GM23338 (cell line): ENCODE measurements at regions not wholly inside any gene's neighbourhood (a gene's known extent, or its start where the extent isn't known, plus 50 kb on each side); places are given as distances from the start of the nearest gene placed in this dataset.

ENCODE experiments used
- ATAC-seq: fragments of 200-7000 bp; cut with Tn5 transposase; 3 replicates; pipeline ENCODE4 v1.9.1; 2020
- DNase-seq: peaks from one replicate; pipeline ENCODE4 v3.0.0-alpha.2; 2015; ENCODE audit warnings: low spot score
- H2AFZ ChIP-seq: fragments of 200-600 bp; sonication (generic); 2 replicates; pipeline ENCODE4 v1.8.0; 2016; ENCODE audit warnings: antibody characterized with exemption, mild to moderate bottlenecking, moderate library complexity
- H3F3A ChIP-seq: fragments of 200-600 bp; sonication (generic); replicated peaks from 2 replicates; pipeline ENCODE4 v1.8.0; 2017; ENCODE audit warnings: antibody characterized with exemption, mixed run types, low read depth
- H3K27ac ChIP-seq: fragments of 200-600 bp; sonication (generic); 2 replicates; pipeline ENCODE4 v1.6.1; 2016; ENCODE audit warnings: low read depth
- H3K27me3 ChIP-seq: fragments of 200-600 bp; sonication (generic); 2 replicates; pipeline ENCODE4 v1.8.0; 2016; ENCODE audit warnings: mild to moderate bottlenecking, mixed run types, moderate library complexity; ENCODE audit not compliant: insufficient read depth
- H3K36me3 ChIP-seq: fragments of 200-600 bp; sonication (generic); 2 replicates; pipeline ENCODE4 v1.8.0; 2016; ENCODE audit warnings: mild to moderate bottlenecking; ENCODE audit not compliant: insufficient read depth
- H3K4me1 ChIP-seq: fragments of 200-600 bp; sonication (generic); 2 replicates; pipeline ENCODE4 v1.8.0; 2016; ENCODE audit warnings: mild to moderate bottlenecking, moderate library complexity; ENCODE audit not compliant: insufficient read depth
- H3K4me2 ChIP-seq: fragments of 200-600 bp; sonication (generic); 2 replicates; pipeline ENCODE4 v1.7.1; 2017; ENCODE audit warnings: mixed run types
- H3K4me3 ChIP-seq: fragments of 200-600 bp; sonication (generic); 2 replicates; pipeline ENCODE4 v1.6.1; 2016; ENCODE audit warnings: mixed run types
- H3K79me2 ChIP-seq: fragments of 200-600 bp; sonication (generic); replicated peaks from 2 replicates; pipeline ENCODE4 v1.8.0; 2017; ENCODE audit warnings: mild to moderate bottlenecking; ENCODE audit not compliant: insufficient read depth
- H3K9me2 ChIP-seq: fragments of 200-600 bp; sonication (generic); 2 replicates; pipeline ENCODE4 v1.8.0; 2017; ENCODE audit not compliant: insufficient read depth
- H4K20me1 ChIP-seq: fragments of 200-600 bp; sonication (generic); replicated peaks from 2 replicates; pipeline ENCODE4 v1.8.0; 2017; ENCODE audit warnings: mild to moderate bottlenecking; ENCODE audit not compliant: insufficient read depth
- H3K27ac Mint-ChIP-seq: 2 replicates; pipeline ENCODE4 v1.8.0; 2020; ENCODE audit warnings: inconsistent platforms, mild to moderate bottlenecking, moderate library complexity, mixed read lengths
- H3K27me3 Mint-ChIP-seq: 3 replicates; pipeline ENCODE4 v1.8.0; 2022; ENCODE audit warnings: low read depth, mild to moderate bottlenecking, moderate library complexity, mixed read lengths, inconsistent platforms; ENCODE audit not compliant: insufficient read depth, poor library complexity
- H3K36me3 Mint-ChIP-seq: 3 replicates; pipeline ENCODE4 v1.8.0; 2021; ENCODE audit warnings: low read depth, mild to moderate bottlenecking, inconsistent platforms, moderate library complexity, mixed read lengths
- H3K4me1 Mint-ChIP-seq: 3 replicates; pipeline ENCODE4 v1.8.0; 2020; ENCODE audit warnings: mild to moderate bottlenecking, inconsistent platforms, mixed read lengths
- H3K4me3 Mint-ChIP-seq: 3 replicates; pipeline ENCODE4 v1.8.0; 2021; ENCODE audit warnings: moderate library complexity, mild to moderate bottlenecking, inconsistent platforms, mixed read lengths
- H3K9me3 Mint-ChIP-seq: 3 replicates; pipeline ENCODE4 v1.8.0; 2020; ENCODE audit warnings: moderate library complexity, mild to moderate bottlenecking, inconsistent platforms, mixed read lengths
- ETS1 ChIP-seq: IDR thresholded peaks from 2 replicates; pipeline ENCODE4 v1.6.1; 2016; ENCODE audit warnings: antibody characterized with exemption
- EZH2 ChIP-seq: fragments of 200-600 bp; sonication (generic); IDR thresholded peaks from one replicate; pipeline ENCODE4 v1.8.0; 2017; ENCODE audit warnings: antibody characterized with exemption, mild to moderate bottlenecking, low read depth; ENCODE audit not compliant: unreplicated experiment
- JUNB ChIP-seq: IDR thresholded peaks from one replicate; pipeline ENCODE4 v1.6.1; 2016; ENCODE audit warnings: antibody characterized with exemption; ENCODE audit not compliant: unreplicated experiment
- NANOG ChIP-seq: IDR thresholded peaks from 2 replicates; pipeline ENCODE4 v1.6.1; 2016; ENCODE audit warnings: antibody characterized with exemption, borderline replicate concordance
- POLR2AphosphoS5 ChIP-seq: IDR thresholded peaks from 2 replicates; pipeline ENCODE4 v1.6.1; 2016; ENCODE audit warnings: antibody characterized with exemption, low read depth
- REST ChIP-seq: IDR thresholded peaks from one replicate; pipeline ENCODE4 v1.6.1; 2018; ENCODE audit warnings: antibody characterized with exemption; ENCODE audit not compliant: unreplicated experiment
- STAT1 ChIP-seq: IDR thresholded peaks from one replicate; pipeline ENCODE4 v1.6.1; 2016; ENCODE audit warnings: antibody characterized with exemption; ENCODE audit not compliant: unreplicated experiment
- ZNF114 ChIP-seq: fragments of 250-450 bp; sonication (Bioruptor Pico); IDR thresholded peaks from 2 replicates; pipeline ENCODE4 v1.5.0; 2020; ENCODE audit warnings: mild to moderate bottlenecking, moderate library complexity
- ZNF331 ChIP-seq: fragments of 250-450 bp; sonication (Bioruptor Pico); IDR thresholded peaks from 2 replicates; pipeline ENCODE4 v1.5.0; 2020; ENCODE audit warnings: low read depth, mild to moderate bottlenecking, moderate library complexity

GRCh38 chrX:456146-456545 lies 69.4 kb upstream of the PPP2R3B start (continued):
- no peak for TF ChIP-seq REST
- TF ChIP-seq ETS1: no peak
- no peak for TF ChIP-seq STAT1
- TF ChIP-seq NANOG: no peak
- TF ChIP-seq ZNF331 (CRISPR knock-in tag): no peak
- no peak for TF ChIP-seq POLR2AphosphoS5
- TF ChIP-seq JUNB: no peak
- no peak for TF ChIP-seq ZNF114 (CRISPR knock-in tag)
- TF ChIP-seq EZH2: no peak

GRCh38 chrX:456551-457291 lies 70.0 kb upstream of the PPP2R3B start:
- H3K4me1 ChIP-seq: no peaks in the 10 kb centered on the region
- H3K27me3 ChIP-seq: no peaks in the 10 kb centered on the region
- TF ChIP-seq ZNF331 (CRISPR knock-in tag) (no peak), NANOG (no peak), ETS1 (no peak)
- H3K4me2 ChIP-seq: no peak overlapping the region
- H3F3A ChIP-seq: peaks cover 11% of the 10 kb centered on the region
- H3K4me3 ChIP-seq: no peak overlapping the region
- peaks cover 41% of the 10 kb centered on the region for H3K36me3 Mint-ChIP-seq
- peaks cover 5% of the 10 kb centered on the region for H3K27me3 Mint-ChIP-seq
- H3K79me2 ChIP-seq: no peaks in the 10 kb centered on the region
- H4K20me1 ChIP-seq: no peaks in the 10 kb centered on the region
- no peak overlapping the region for H3K27ac Mint-ChIP-seq
- no peak overlapping the region for H3K4me3 Mint-ChIP-seq
- DNase-seq (no peak), ATAC-seq (no peak)
- H3K9me2 ChIP-seq: no peaks in the 10 kb centered on the region
- H3K4me1 Mint-ChIP-seq: no peaks in the 10 kb centered on the region; the same call in 2 of the 3 replicates
- peaks cover 90% of the 10 kb centered on the region for H3K9me3 Mint-ChIP-seq
- no peaks in the 10 kb centered on the region for H3K36me3 ChIP-seq
- no peak overlapping the region for H2AFZ ChIP-seq
- no peak overlapping the region for H3K27ac ChIP-seq
